ENCODE measurements at regions not wholly inside any gene's neighbourhood (a gene's known extent, or its start where the extent isn't known, plus 50 kb on each side); places are given as distances from the start of the nearest gene placed in this dataset.

GRCh38 chr20:12355185-12355584 lies 437.5 kb downstream of the BTBD3 start:
- peaks cover 11% of the 10 kb centered on the region for H3K9me3 Mint-ChIP-seq
- H3K36me3 Mint-ChIP-seq (ENCODE audit: low read depth) = peaks cover 5% of the 10 kb centered on the region
- no peak overlapping the region for H3K27ac Mint-ChIP-seq
- no peak overlapping the region for H3K4me3 Mint-ChIP-seq
- TF ChIP-seq, protein P1, sequence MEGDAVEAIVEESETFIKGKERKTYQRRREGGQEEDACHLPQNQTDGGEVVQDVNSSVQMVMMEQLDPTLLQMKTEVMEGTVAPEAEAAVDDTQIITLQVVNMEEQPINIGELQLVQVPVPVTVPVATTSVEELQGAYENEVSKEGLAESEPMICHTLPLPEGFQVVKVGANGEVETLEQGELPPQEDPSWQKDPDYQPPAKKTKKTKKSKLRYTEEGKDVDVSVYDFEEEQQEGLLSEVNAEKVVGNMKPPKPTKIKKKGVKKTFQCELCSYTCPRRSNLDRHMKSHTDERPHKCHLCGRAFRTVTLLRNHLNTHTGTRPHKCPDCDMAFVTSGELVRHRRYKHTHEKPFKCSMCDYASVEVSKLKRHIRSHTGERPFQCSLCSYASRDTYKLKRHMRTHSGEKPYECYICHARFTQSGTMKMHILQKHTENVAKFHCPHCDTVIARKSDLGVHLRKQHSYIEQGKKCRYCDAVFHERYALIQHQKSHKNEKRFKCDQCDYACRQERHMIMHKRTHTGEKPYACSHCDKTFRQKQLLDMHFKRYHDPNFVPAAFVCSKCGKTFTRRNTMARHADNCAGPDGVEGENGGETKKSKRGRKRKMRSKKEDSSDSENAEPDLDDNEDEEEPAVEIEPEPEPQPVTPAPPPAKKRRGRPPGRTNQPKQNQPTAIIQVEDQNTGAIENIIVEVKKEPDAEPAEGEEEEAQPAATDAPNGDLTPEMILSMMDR (IDR thresholded peaks at IDR 0.05; ENCODE audit: unreplicated experiment in 3 of 3) = no peak
- H3K4me1 Mint-ChIP-seq = peaks cover 12% of the 10 kb centered on the region
- H3K27me3 Mint-ChIP-seq (ENCODE audit: low read depth) = peaks cover 3% of the 10 kb centered on the region

DNA sequence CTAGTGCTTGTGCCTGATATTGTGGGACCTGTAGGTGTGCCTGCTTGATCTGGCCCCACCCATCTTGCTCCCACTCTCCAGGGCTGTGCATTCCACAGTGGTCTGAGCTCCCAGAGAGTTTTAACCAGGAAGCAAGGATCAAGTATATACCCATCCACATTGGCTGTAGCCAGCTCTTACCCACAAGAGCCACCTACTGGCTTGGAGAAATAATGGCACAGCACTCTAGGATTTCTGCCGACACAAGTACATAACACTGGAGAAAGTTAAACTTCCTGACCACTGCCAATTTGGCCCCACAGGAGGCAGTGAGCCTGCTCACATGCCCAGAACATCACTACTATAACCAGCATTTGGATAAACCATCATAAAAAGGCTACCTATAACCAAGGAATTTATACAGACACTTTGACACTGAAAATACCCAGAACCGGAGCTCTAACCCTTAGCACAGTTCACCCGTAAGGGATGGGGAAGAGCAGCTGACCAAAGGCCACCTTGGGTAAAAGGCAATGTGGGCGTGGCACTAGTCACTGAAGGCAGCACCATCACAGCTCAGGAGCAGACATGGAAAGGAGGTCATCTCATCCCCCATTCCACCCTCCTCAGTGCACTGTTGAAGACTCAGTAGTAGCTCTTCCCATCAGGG lies 440.4 kb downstream of the BTBD3 start:
- TF ChIP-seq, protein P1 (IDR thresholded peaks at IDR 0.05; ENCODE audit: unreplicated experiment in 3 of 3) = no peak
- Mint-ChIP-seq H3K4me3 (no peak overlapping the region), H3K27ac (no peak overlapping the region), H3K4me1 (peaks cover 12% of the 10 kb centered on the region), H3K9me3 (peaks cover 15% of the 10 kb centered on the region), H3K36me3 (ENCODE audit: low read depth) (peaks cover 5% of the 10 kb centered on the region), H3K27me3 (ENCODE audit: low read depth) (no peaks in the 10 kb centered on the region)

DNA sequence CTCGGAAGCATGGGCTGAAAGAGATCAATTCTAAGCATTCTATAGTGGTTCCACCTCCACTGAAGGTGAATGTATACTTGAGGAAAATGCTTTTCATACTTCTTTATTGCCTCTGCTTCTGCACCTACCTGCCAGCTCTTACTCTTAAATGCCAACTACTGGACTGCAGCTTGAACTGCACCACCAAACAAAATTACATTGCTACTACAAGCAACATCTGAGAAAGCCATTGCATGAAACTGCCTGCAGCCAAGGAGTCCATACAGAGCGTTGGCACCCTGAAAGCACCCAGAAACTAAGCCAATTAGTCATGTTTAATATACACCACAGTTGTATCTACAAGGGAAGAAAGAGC lies 440.9 kb downstream of the BTBD3 start:
- peaks cover 15% of the 10 kb centered on the region for H3K9me3 Mint-ChIP-seq
- no peaks in the 10 kb centered on the region for H3K27me3 Mint-ChIP-seq (ENCODE audit: low read depth)
- H3K4me3 Mint-ChIP-seq = no peak overlapping the region
- peaks cover 5% of the 10 kb centered on the region for H3K36me3 Mint-ChIP-seq (ENCODE audit: low read depth)
- TF ChIP-seq, protein P1 (IDR thresholded peaks at IDR 0.05; ENCODE audit: unreplicated experiment in 3 of 3) = no peak
- no peak overlapping the region for H3K27ac Mint-ChIP-seq
- peaks cover 10% of the 10 kb centered on the region for H3K4me1 Mint-ChIP-seq

DNA sequence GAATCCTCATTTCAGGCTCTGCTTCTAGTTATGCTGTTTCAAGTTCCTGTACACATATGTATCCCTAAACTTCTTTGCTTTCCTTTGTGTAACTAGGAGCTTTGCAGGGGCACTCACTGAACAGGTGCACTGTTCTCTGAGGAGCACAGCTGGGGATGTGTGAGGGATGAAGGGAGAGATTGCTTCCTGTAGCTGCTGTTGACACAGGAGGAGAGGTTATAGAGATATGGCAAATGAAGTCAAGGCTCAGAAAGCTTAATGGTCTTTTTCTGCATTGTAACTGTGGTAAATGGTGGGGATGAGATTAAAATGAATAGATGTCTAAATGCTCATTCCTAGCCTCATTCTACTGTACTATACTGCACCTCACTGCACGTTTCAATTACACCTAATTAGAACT lies 454.3 kb downstream of the BTBD3 start:
- H3K27me3 Mint-ChIP-seq (ENCODE audit: low read depth) = no peaks in the 10 kb centered on the region
- TF ChIP-seq, protein P1 (IDR thresholded peaks at IDR 0.05; ENCODE audit: unreplicated experiment in 3 of 3) = no peak
- no peaks in the 10 kb centered on the region for H3K36me3 Mint-ChIP-seq (ENCODE audit: low read depth)
- no peak overlapping the region for H3K4me3 Mint-ChIP-seq
- H3K4me1 Mint-ChIP-seq = peaks cover 16% of the 10 kb centered on the region
- H3K27ac Mint-ChIP-seq = no peak overlapping the region
- H3K9me3 Mint-ChIP-seq = peaks cover 3% of the 10 kb centered on the region

DNA sequence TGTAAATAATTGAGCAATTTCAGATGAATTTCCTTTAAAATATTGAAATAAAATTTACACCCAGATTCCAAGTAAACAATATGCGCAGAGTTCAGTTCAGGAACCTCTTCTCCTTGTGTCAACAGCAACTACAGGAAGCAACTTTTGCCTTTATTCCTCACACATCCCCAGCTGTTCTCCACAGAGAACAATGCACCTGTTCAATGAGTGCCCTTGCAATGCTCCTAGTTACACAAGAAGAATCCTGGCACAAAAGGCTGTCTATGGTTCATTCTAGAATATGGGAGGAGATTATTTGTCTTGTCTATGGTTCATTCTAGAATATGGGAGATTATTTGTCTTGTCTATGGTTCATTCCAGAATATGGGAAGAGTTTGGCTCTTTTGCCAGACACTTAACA lies 454.9 kb downstream of the BTBD3 start:
- Mint-ChIP-seq H3K9me3 (peaks cover 3% of the 10 kb centered on the region), H3K27me3 (ENCODE audit: low read depth) (no peaks in the 10 kb centered on the region), H3K4me3 (no peak overlapping the region), H3K27ac (no peak overlapping the region), H3K4me1 (peaks cover 16% of the 10 kb centered on the region), H3K36me3 (ENCODE audit: low read depth) (no peaks in the 10 kb centered on the region)
- TF ChIP-seq, protein P1 (IDR thresholded peaks at IDR 0.05; ENCODE audit: unreplicated experiment in 3 of 3) = no peak

DNA sequence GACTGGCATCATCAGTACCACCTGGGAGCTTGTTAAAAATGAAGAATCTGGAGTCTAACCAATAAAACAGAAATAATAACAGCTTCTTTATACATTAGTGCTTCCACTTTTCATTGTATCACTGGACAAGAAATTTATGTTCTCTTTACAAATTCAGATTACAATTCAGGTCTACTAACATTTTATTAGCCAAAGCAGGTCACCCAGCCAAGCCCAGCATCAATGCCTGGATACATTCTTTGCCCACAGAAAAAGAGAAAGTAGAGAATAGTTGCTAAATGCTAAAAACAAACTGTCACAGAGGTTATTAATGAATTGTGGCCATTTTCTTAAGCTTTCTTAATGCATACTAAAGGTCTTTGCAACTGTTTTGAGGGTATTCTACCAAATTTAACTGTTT lies 458.3 kb downstream of the BTBD3 start:
- Mint-ChIP-seq H3K9me3 (peaks cover 7% of the 10 kb centered on the region), H3K4me3 (no peak overlapping the region), H3K4me1 (peaks cover 16% of the 10 kb centered on the region), H3K36me3 (ENCODE audit: low read depth) (no peaks in the 10 kb centered on the region), H3K27ac (no peak overlapping the region), H3K27me3 (ENCODE audit: low read depth) (no peaks in the 10 kb centered on the region)
- TF ChIP-seq, protein P1 (IDR thresholded peaks at IDR 0.05; ENCODE audit: unreplicated experiment in 3 of 3) = no peak

Measured in nephron (organoid).